ENCODE measurements at regions not wholly inside any gene's neighbourhood (a gene's known extent, or its start where the extent isn't known, plus 50 kb on each side); places are given as distances from the start of the nearest gene placed in this dataset.
A peak's percentile ranks its signal among the peaks of the same experiment; 100 is the strongest.

GRCh38 chr5:143571642-143572624, 168.4 kb upstream of the NR3C1 start:
- no peak for DNase-seq
- no peaks in the 10 kb centered on the region for H4K20me1 ChIP-seq (ENCODE audit: insufficient read depth, low read length)
- H3K27ac Mint-ChIP-seq = no peak overlapping the region
- H3K9me3 ChIP-seq (replicated peaks in 1 of 2; ENCODE audit: control insufficient read depth in 1 of 2, insufficient read depth in 1 of 2, low read length in 2 of 2) = no peaks in the 10 kb centered on the region
- no peak overlapping the region for H3K9ac ChIP-seq (ENCODE audit: insufficient read depth, low read length, poor library complexity, severe bottlenecking)
- H3K4me2 ChIP-seq (replicated peaks; ENCODE audit: extremely low read depth, low read length, poor library complexity, severe bottlenecking) = no peak overlapping the region
- no peaks in the 10 kb centered on the region for H3K79me2 ChIP-seq (ENCODE audit: insufficient read depth, low read length)
- H3K4me1 ChIP-seq (ENCODE audit: control insufficient read depth in 1 of 2, insufficient read depth in 2 of 2, low read length in 2 of 2) = peaks cover 18 to 21% of the 10 kb centered on the region in 2 donors
- H3K27ac ChIP-seq (ENCODE audit: low read depth in 1 of 2, low read length in 2 of 2) = no peak overlapping the region
- TF ChIP-seq, protein P1, sequence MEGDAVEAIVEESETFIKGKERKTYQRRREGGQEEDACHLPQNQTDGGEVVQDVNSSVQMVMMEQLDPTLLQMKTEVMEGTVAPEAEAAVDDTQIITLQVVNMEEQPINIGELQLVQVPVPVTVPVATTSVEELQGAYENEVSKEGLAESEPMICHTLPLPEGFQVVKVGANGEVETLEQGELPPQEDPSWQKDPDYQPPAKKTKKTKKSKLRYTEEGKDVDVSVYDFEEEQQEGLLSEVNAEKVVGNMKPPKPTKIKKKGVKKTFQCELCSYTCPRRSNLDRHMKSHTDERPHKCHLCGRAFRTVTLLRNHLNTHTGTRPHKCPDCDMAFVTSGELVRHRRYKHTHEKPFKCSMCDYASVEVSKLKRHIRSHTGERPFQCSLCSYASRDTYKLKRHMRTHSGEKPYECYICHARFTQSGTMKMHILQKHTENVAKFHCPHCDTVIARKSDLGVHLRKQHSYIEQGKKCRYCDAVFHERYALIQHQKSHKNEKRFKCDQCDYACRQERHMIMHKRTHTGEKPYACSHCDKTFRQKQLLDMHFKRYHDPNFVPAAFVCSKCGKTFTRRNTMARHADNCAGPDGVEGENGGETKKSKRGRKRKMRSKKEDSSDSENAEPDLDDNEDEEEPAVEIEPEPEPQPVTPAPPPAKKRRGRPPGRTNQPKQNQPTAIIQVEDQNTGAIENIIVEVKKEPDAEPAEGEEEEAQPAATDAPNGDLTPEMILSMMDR (IDR thresholded peaks at IDR 0.05) = no peak
- H3K4me1 Mint-ChIP-seq = peaks cover 33% of the 10 kb centered on the region
- no peaks in the 10 kb centered on the region for H3K36me3 Mint-ChIP-seq
- no peak overlapping the region for H3K4me3 ChIP-seq (replicated peaks in 1 of 3; ENCODE audit: low read depth in 2 of 3, low read length in 3 of 3)
- no peak overlapping the region for H2AFZ ChIP-seq (ENCODE audit: insufficient read depth, low read depth, low read length, poor library complexity, severe bottlenecking)
- intact Hi-C loops (cut with micrococcal nuclease) = no loop called here
- H3K27me3 Mint-ChIP-seq (ENCODE audit: low read depth in 3 of 3) = peaks cover 0 to 2% (median 0%) of the 10 kb centered on the region in 3 donors
- no peak overlapping the region for H3K4me3 Mint-ChIP-seq
- peaks cover 0 to 2% (median 0%) of the 10 kb centered on the region in 7 donors for H3K9me3 Mint-ChIP-seq
- H3K27me3 ChIP-seq (ENCODE audit: control insufficient read depth in 2 of 2, insufficient read depth in 2 of 2, low read length in 2 of 2) = no peaks in the 10 kb centered on the region
- 100% methylated on average over 2 of the region's 9 CpGs for WGBS (ENCODE audit: insufficient coverage)
- H3K36me3 ChIP-seq (replicated peaks in 1 of 2; ENCODE audit: control insufficient read depth in 1 of 2, insufficient read depth in 2 of 2, low read length in 2 of 2) = no peaks in the 10 kb centered on the region

- Histone ChIP-seq H3K79me2 (ENCODE audit: insufficient read depth, low read length) (no peaks in the 10 kb centered on the region), H3K27me3 (ENCODE audit: control insufficient read depth in 2 of 2, insufficient read depth in 2 of 2, low read length in 2 of 2) (no peaks in the 10 kb centered on the region), H3K9me3 (replicated peaks in 1 of 2; ENCODE audit: control insufficient read depth in 1 of 2, insufficient read depth in 1 of 2, low read length in 2 of 2) (no peaks in the 10 kb centered on the region), H3K9ac (ENCODE audit: insufficient read depth, low read length, poor library complexity, severe bottlenecking) (no peak overlapping the region), H3K27ac (ENCODE audit: low read depth in 1 of 2, low read length in 2 of 2) (no peak overlapping the region), H3K36me3 (replicated peaks in 1 of 2; ENCODE audit: control insufficient read depth in 1 of 2, insufficient read depth in 2 of 2, low read length in 2 of 2) (no peaks in the 10 kb centered on the region), H3K4me2 (replicated peaks; ENCODE audit: extremely low read depth, low read length, poor library complexity, severe bottlenecking) (no peak overlapping the region), H3K4me1 (ENCODE audit: control insufficient read depth in 1 of 2, insufficient read depth in 2 of 2, low read length in 2 of 2) (peaks cover 19 to 21% of the 10 kb centered on the region in 2 donors), H2AFZ (ENCODE audit: insufficient read depth, low read depth, low read length, poor library complexity, severe bottlenecking) (no peak overlapping the region), H4K20me1 (ENCODE audit: insufficient read depth, low read length) (no peaks in the 10 kb centered on the region), H3K4me3 (replicated peaks in 1 of 3; ENCODE audit: low read depth in 2 of 3, low read length in 3 of 3) (no peak overlapping the region)
- peaks cover 0 to 2% (median 0%) of the 10 kb centered on the region in 3 donors for H3K27me3 Mint-ChIP-seq (ENCODE audit: low read depth in 3 of 3)
- H3K27ac Mint-ChIP-seq = peak overlapping the region in 1 of 7 donors; percentile 7
- no peaks in the 10 kb centered on the region for H3K36me3 Mint-ChIP-seq
- peaks cover 37% of the 10 kb centered on the region for H3K4me1 Mint-ChIP-seq
- peaks cover 0 to 2% (median 0%) of the 10 kb centered on the region in 7 donors for H3K9me3 Mint-ChIP-seq
- H3K4me3 Mint-ChIP-seq = no peak overlapping the region
- TF ChIP-seq, protein P1 (IDR thresholded peaks at IDR 0.05) = no peak
- no CpG with 5 or more reads among the region's 4 CpGs for WGBS (ENCODE audit: insufficient coverage)
- intact Hi-C loops (cut with micrococcal nuclease) = no loop called here
- no peak for DNase-seq
These were observed 167.5 kb upstream of the NR3C1 start for GRCh38 chr5:143570989-143571388.
